ENCODE measurements at regions not wholly inside any gene's neighbourhood (a gene's known extent, or its start where the extent isn't known, plus 50 kb on each side); places are given as distances from the start of the nearest gene placed in this dataset.
"Not testable (repeated sequence)": the region's sequence is repeated elsewhere in the genome, so short reads cannot be mapped to it uniquely, and the experiment has no call there.

GRCh38 chr5:18003784-18004183, 369.5 kb downstream of the TAF11L14 start (continued):
- TF ChIP-seq GRHL1 (CRISPR knock-in tag; conservative IDR thresholded peaks at IDR 0.05) (no peak), ZNF512 (CRISPR knock-in tag; IDR thresholded peaks at IDR 0.05) (no peak)

- FAIRE-seq; H2AFZ ChIP-seq (ENCODE audit: low read length); ATAC-seq; H3K4me1 ChIP-seq (ENCODE audit: insufficient read depth, low read length); H3K27me3 ChIP-seq (ENCODE audit: control insufficient read depth in 1 of 2, insufficient read depth in 2 of 2, low read length in 2 of 2); H3K27ac ChIP-seq (ENCODE audit: extremely low read length, insufficient read depth, low read length); CTCF ChIA-PET (ENCODE audit: low intra/inter-chr PET ratio, low total read pairs); H3K79me2 ChIP-seq (ENCODE audit: insufficient read depth, low read length); DNase-seq (ENCODE audit: low spot score); H3K9ac ChIP-seq (ENCODE audit: insufficient read depth, low read depth, low read length); H3K4me3 ChIP-seq (replicated peaks in 1 of 3; ENCODE audit: insufficient read depth in 1 of 3, low read depth in 2 of 3, low read length in 3 of 3); H3K36me3 ChIP-seq (replicated peaks in 1 of 2; ENCODE audit: control insufficient read depth in 1 of 2, insufficient read depth in 2 of 2, low read length in 2 of 2); POLR2A ChIA-PET; H4K20me1 ChIP-seq (ENCODE audit: insufficient read depth, low read length); intact Hi-C loops (cut with micrococcal nuclease; ENCODE audit: unreplicated experiment); in situ Hi-C loops (cut with HindIII; ENCODE audit: extremely low pct_ligation_motif_present, low pct_unique_long_range_greater_than_20kb); BruUV-seq (replicated peaks); H3K4me2 ChIP-seq (ENCODE audit: low read depth, low read length): not testable (repeated sequence)
- peaks cover 78% of the 10 kb centered on the region for H3K9me3 ChIP-seq (ENCODE audit: low read length)
- WGBS (ENCODE audit: low lambda C conversion rate): 0% methylated on average over 1 of the region's 8 CpGs
These were observed 372.0 kb downstream of the TAF11L14 start for GRCh38 chr5:18006235-18006634.

- intact Hi-C loops (cut with micrococcal nuclease; ENCODE audit: unreplicated experiment): no loop called here
- FAIRE-seq: no peak
- TF ChIP-seq KAT7 (CRISPR knock-in tag; IDR thresholded peaks at IDR 0.05; ENCODE audit: borderline replicate concordance) (no peak), ATF2 (CRISPR knock-in tag; IDR thresholded peaks at IDR 0.05) (no peak), ZBTB8A (CRISPR knock-in tag; IDR thresholded peaks at IDR 0.05; ENCODE audit: borderline replicate concordance, low read depth) (no peak), ZSCAN21 (CRISPR knock-in tag; IDR thresholded peaks at IDR 0.05; ENCODE audit: borderline replicate concordance) (no peak), ZNF383 (CRISPR knock-in tag; IDR thresholded peaks at IDR 0.05; ENCODE audit: borderline replicate concordance) (no peak), ZBTB7B (CRISPR knock-in tag; IDR thresholded peaks at IDR 0.05) (no peak), RXRA (CRISPR knock-in tag; IDR thresholded peaks at IDR 0.05) (no peak), ZNF280B (CRISPR knock-in tag; IDR thresholded peaks at IDR 0.05; ENCODE audit: borderline replicate concordance) (no peak), SRSF4 (IDR thresholded peaks at IDR 0.05; ENCODE audit: low read depth, low read length, poor library complexity, severe bottlenecking) (no peak)
These were observed 374.7 kb downstream of the TAF11L14 start for GRCh38 chr5:18008940-18009339.

More at GRCh38 chr5:18008940-18009339, 374.7 kb downstream of the TAF11L14 start:
- ChIA-PET CTCF (ENCODE audit: low intra/inter-chr PET ratio, low total read pairs) (no interaction called here), POLR2A (no interaction called here)
- no peaks in the 10 kb centered on the region for H3K36me3 ChIP-seq (replicated peaks in 1 of 2; ENCODE audit: control insufficient read depth in 1 of 2, insufficient read depth in 2 of 2, low read length in 2 of 2)
- no peaks in the 10 kb centered on the region for H4K20me1 ChIP-seq (ENCODE audit: insufficient read depth, low read length)
- H3K4me3 ChIP-seq (replicated peaks in 1 of 3; ENCODE audit: insufficient read depth in 1 of 3, low read depth in 2 of 3, low read length in 3 of 3): no peak overlapping the region
- no peaks in the 10 kb centered on the region for H3K79me2 ChIP-seq (ENCODE audit: insufficient read depth, low read length)
- in situ Hi-C loops (cut with HindIII; ENCODE audit: extremely low pct_ligation_motif_present, low pct_unique_long_range_greater_than_20kb): no loop called here
- DNase-seq (ENCODE audit: low spot score): no peak
- no TSS peak for BruUV-seq (replicated peaks)
- no peak for ATAC-seq
- no peak overlapping the region for H3K4me2 ChIP-seq (ENCODE audit: low read depth, low read length)
- no peak overlapping the region for H3K27ac ChIP-seq (ENCODE audit: extremely low read length, insufficient read depth, low read length)
- H2AFZ ChIP-seq (ENCODE audit: low read length): no peak overlapping the region
- H3K27me3 ChIP-seq (ENCODE audit: control insufficient read depth in 1 of 2, insufficient read depth in 2 of 2, low read length in 2 of 2): no peaks in the 10 kb centered on the region
- H3K9ac ChIP-seq (ENCODE audit: insufficient read depth, low read depth, low read length): no peak overlapping the region
- no peaks in the 10 kb centered on the region for H3K4me1 ChIP-seq (ENCODE audit: insufficient read depth, low read length)
- peaks cover 74% of the 10 kb centered on the region for H3K9me3 ChIP-seq (ENCODE audit: low read length)

Data from HepG2 (cell line).